KMS-11 (cell line): ENCODE measurements at regions not wholly inside any gene's neighbourhood (a gene's known extent, or its start where the extent isn't known, plus 50 kb on each side); places are given as distances from the start of the nearest gene placed in this dataset.
"Not testable (repeated sequence)": the region's sequence is repeated elsewhere in the genome, so short reads cannot be mapped to it uniquely, and the experiment has no call there.

Source experiments
- H2AFZ ChIP-seq: fragments of 200-600 bp; sonication (generic); 2 replicates; pipeline ENCODE4 v1.6.1; 2016; ENCODE audit warnings: antibody characterized with exemption, mixed run types, low read depth
- H3K27ac ChIP-seq: fragments of 200-600 bp; sonication (generic); 2 replicates; pipeline ENCODE4 v1.6.1; 2016; ENCODE audit warnings: mild to moderate bottlenecking, mixed run types
- H3K27me3 ChIP-seq: fragments of 200-600 bp; sonication (generic); 2 replicates; pipeline ENCODE4 v1.6.1; 2017; ENCODE audit warnings: mild to moderate bottlenecking, low read depth, mixed run types, moderate library complexity; ENCODE audit not compliant: insufficient read depth
- H3K36me3 ChIP-seq: fragments of 200-600 bp; sonication (generic); 2 replicates; pipeline ENCODE4 v1.6.1; 2017; ENCODE audit warnings: mild to moderate bottlenecking, mixed run types; ENCODE audit not compliant: insufficient read depth
- H3K4me1 ChIP-seq: fragments of 200-600 bp; sonication (generic); 2 replicates; pipeline ENCODE4 v1.6.1; 2016; ENCODE audit warnings: mild to moderate bottlenecking, low read depth, mixed run types; ENCODE audit not compliant: poor library complexity, severe bottlenecking
- H3K4me2 ChIP-seq: fragments of 200-600 bp; sonication (generic); 2 replicates; pipeline ENCODE4 v1.7.0; 2016; ENCODE audit warnings: mild to moderate bottlenecking, mixed run types
- H3K4me3 ChIP-seq: fragments of 200-600 bp; sonication (generic); IDR thresholded peaks from 2 replicates; pipeline ENCODE4 v1.6.1; 2017; ENCODE audit warnings: low read depth, low read length, mixed read lengths; ENCODE audit not compliant: insufficient read depth
- H3K79me2 ChIP-seq: fragments of 200-600 bp; sonication (generic); 2 replicates; pipeline ENCODE4 v1.6.1; 2016; ENCODE audit warnings: low read depth, mixed run types; ENCODE audit not compliant: insufficient read depth
- H3K9ac ChIP-seq: fragments of 200-600 bp; sonication (generic); 2 replicates; pipeline ENCODE4 v1.6.1; 2016; ENCODE audit warnings: mild to moderate bottlenecking, mixed run types
- H4K20me1 ChIP-seq: fragments of 200-600 bp; sonication (generic); 2 replicates; pipeline ENCODE4 v1.6.1; 2016; ENCODE audit warnings: mild to moderate bottlenecking, mixed run types; ENCODE audit not compliant: insufficient read depth
- TF ChIP-seq, protein P1 (sequence below): fragments of 200-600 bp; sonication (generic); conservative IDR thresholded peaks from 2 replicates; pipeline ENCODE4 v1.6.1; 2017; ENCODE audit warnings: low read depth, mild to moderate bottlenecking, antibody characterized with exemption, low read length, moderate library complexity, mixed read lengths

DNA sequence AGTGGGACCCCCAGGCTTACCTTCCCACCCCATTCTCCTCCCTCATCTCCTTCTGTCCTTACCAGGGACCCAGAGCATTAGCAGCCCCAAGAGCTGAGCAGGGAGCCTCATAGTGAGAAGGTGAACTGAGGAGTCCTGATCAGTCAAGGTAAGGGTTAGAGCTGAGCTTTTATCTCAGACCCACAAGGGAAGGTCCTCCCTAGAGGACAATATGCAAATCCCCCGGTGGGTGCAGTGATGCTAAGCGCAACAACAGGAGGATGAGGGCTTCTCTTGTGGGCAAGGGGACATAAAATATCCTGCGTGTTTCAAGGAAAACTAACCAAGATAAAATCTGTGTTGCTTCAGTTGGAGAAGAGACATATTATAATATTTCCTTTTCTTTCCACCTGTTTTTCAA, 505.2 kb downstream of the RPIA start:
- H3K4me1 ChIP-seq, H4K20me1 ChIP-seq, H3K36me3 ChIP-seq, H3K27me3 ChIP-seq, H3K79me2 ChIP-seq, H3K27ac ChIP-seq, H3K9ac ChIP-seq, H3K4me2 ChIP-seq, H3K4me3 ChIP-seq, H2AFZ ChIP-seq: not testable (repeated sequence)

DNA sequence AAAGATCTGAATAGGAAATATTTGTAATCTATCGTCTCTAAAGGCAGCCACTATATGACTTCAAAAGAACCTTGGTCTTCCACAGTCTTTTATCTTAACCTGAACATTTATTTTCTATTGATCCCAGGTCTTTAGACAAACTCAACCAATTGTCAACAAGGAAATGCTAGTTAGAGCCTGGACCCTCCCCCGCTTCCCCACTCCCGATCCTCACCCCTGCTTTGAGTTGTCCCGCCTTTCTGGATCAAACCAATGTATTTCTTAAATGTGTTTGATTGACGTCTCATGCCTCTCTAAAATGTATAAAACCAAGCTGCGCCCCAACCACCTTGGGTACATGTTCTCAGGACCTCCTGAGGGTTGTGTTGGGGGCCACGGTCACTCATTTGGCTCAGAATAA, 506.6 kb downstream of the RPIA start:
- not testable (repeated sequence) for H3K4me2 ChIP-seq, H3K9ac ChIP-seq, H3K27ac ChIP-seq, H3K27me3 ChIP-seq, H3K36me3 ChIP-seq, H2AFZ ChIP-seq, H3K79me2 ChIP-seq, H4K20me1 ChIP-seq, H3K4me1 ChIP-seq, H3K4me3 ChIP-seq

DNA sequence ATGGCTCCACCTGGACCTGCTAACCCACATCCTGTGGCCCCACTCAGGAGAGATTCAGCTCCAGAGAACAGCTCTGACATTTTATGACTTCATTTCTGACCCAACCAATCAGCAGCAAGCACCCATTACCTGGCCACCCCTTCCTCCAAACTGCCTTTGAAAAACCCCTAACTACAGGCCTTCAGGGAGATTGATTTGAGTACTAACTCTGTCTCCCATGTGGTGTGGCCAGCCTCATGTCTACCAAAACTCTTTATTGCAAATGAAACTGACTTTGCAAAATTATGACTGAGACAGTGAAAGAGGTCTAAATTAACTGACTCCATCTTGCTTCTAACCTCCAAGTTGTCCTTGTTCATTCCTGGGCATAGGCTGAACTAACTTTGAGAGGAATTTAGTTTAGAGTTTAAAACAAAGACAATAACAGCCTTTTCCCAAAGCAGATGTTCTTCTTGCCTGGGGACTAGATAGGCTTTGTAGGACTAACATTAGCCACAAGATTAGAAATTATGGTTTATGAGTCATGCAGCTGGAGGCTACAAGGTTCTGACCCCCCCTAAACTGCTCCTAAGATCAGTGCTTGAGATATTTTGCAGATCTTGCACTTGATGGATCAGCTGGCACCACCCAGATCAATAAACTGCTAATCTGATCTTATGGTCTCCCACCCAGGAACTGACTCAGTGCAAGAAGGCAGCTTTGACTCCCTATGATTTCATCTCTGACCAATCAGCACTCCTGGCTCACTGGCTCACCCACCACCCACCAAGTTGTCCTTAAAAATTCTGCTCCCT, 508.2 kb downstream of the RPIA start:
- not testable (repeated sequence) for H4K20me1 ChIP-seq, H3K27me3 ChIP-seq, H3K79me2 ChIP-seq

DNA sequence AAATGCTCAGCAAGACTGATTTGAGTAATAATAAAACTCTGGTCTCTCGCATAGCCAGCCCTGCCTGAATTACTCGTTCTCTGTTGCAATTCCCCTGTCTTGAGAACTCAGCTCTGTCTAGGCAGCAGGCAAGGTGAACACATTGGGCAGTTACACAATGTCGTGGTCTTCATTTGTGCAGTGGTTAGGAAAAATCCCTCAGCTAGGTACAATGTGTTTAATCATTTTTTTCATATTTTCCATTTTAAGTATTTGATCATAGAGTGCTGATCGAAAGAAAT, 508.7 kb downstream of the RPIA start:
- H3K27me3 ChIP-seq, H4K20me1 ChIP-seq, H3K27ac ChIP-seq, H2AFZ ChIP-seq, H3K79me2 ChIP-seq, H3K4me1 ChIP-seq, H3K9ac ChIP-seq, H3K4me2 ChIP-seq, H3K4me3 ChIP-seq, H3K36me3 ChIP-seq: not testable (repeated sequence)

More for the DNA sequence above, 508.2 kb downstream of the RPIA start:
- not testable (repeated sequence) for H3K36me3 ChIP-seq, H3K27ac ChIP-seq, H3K4me2 ChIP-seq, H3K4me3 ChIP-seq, H2AFZ ChIP-seq, H3K4me1 ChIP-seq, H3K9ac ChIP-seq

DNA sequence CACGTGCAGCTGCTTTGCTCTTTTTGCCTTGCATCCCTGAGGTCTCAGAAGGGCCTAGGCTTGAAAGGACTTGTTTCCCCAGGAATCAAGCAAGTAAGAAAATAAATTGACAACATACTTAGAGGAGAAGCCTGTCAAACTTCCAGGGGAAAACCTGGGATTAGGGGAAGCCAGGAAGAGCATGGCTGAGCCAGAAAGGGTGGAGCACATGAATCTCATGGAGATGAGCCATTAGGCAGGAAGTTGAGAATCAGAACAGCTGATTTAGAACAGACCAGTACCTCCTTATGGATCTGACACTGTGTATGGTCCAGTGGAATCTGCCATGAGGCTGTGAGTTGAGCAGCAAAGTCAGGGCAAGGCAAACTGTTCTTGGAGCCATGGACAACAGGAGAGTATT, 511.0 kb downstream of the RPIA start:
- not testable (repeated sequence) for H3K79me2 ChIP-seq, H3K36me3 ChIP-seq, H3K27me3 ChIP-seq, H3K9ac ChIP-seq, H3K4me1 ChIP-seq, H3K27ac ChIP-seq, H2AFZ ChIP-seq, H3K4me2 ChIP-seq, H3K4me3 ChIP-seq, H4K20me1 ChIP-seq

DNA sequence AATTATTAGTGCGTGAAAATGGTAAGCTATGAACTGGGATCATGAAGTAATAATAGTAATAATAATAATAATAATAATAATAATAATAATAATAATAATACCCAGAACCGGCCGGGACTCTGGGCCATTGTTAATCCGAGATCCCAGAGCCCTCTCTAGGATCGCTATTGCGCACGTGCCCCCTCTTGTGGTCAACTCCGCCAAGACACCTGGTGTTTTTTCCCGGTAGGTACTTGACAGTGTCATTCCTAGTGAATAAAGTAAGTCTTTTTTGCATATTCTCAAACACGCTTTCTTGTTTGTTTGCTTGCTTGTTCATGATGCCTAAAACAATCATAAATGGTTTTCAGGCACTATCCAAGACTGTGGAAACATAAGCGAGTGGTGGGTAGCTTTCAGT, 513.7 kb downstream of the RPIA start:
- H3K9ac ChIP-seq, H3K79me2 ChIP-seq: not testable (repeated sequence)
- TF ChIP-seq, protein P1, sequence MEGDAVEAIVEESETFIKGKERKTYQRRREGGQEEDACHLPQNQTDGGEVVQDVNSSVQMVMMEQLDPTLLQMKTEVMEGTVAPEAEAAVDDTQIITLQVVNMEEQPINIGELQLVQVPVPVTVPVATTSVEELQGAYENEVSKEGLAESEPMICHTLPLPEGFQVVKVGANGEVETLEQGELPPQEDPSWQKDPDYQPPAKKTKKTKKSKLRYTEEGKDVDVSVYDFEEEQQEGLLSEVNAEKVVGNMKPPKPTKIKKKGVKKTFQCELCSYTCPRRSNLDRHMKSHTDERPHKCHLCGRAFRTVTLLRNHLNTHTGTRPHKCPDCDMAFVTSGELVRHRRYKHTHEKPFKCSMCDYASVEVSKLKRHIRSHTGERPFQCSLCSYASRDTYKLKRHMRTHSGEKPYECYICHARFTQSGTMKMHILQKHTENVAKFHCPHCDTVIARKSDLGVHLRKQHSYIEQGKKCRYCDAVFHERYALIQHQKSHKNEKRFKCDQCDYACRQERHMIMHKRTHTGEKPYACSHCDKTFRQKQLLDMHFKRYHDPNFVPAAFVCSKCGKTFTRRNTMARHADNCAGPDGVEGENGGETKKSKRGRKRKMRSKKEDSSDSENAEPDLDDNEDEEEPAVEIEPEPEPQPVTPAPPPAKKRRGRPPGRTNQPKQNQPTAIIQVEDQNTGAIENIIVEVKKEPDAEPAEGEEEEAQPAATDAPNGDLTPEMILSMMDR: 0 out of 2 replicates have a peak, but pooled peaks have one; percentile 16

DNA sequence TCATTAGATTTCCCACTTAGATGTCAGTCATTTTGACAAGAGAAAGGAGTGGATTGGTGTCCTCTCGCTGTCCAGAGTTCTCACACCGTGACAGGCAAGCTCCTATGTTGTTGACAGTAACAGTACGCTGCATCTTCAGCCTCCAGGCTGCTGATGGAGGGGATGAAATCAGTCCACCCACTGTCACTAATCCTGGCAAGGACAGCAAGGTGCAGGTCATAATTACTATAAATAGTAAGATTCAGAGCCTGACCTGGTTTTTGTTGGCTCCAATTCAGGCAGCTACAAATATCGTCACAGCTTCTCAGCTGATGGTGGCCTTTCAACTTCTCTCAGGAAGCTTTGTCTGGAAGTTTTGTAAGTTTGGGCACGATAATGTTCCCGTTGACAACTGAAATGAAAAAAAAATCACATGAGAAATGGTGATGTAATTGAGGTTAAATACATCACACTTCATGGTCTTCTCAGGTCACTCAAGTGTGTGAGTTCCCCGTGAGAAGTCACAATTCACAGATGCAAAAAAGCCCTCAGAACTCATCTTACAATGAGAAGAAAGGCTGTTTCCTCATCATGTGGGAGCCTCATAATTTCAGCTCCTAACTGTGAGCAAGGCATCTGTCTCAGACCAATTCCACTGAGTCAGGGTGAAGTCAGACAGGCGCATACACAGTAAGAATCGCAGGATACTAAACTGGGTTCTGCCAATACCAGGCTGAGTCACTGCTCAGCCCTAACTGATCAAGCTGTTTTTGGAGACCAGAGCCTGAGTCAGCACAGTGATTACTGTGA, 516.9 kb downstream of the RPIA start:
- not testable (repeated sequence) for H2AFZ ChIP-seq, H3K4me3 ChIP-seq, H3K4me1 ChIP-seq, H3K36me3 ChIP-seq, H4K20me1 ChIP-seq, H3K79me2 ChIP-seq, H3K4me2 ChIP-seq, H3K27ac ChIP-seq, H3K27me3 ChIP-seq, H3K9ac ChIP-seq

More for the DNA sequence above, 513.7 kb downstream of the RPIA start:
- H3K4me1 ChIP-seq, H4K20me1 ChIP-seq, H3K36me3 ChIP-seq, H3K4me3 ChIP-seq, H2AFZ ChIP-seq, H3K27ac ChIP-seq, H3K4me2 ChIP-seq, H3K27me3 ChIP-seq: not testable (repeated sequence)

DNA sequence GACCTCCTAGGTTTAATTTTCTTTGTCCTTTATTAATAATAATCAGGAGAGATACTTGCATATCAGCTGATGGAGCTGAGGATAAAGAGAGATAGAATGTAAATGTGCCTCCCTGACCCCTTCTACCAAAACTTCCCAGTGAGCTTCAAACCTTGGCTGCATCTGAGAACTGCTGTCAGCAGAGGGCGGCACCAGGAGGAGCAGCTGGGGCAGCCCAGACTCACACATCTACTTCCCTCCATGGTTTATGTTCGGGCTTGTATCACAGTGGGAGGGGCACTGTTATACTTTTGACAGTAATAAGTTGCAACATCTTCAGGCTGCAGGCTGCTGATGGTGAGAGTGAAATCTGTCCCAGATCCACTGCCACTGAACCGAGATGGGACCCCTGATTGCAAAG, 521.7 kb downstream of the RPIA start:
- not testable (repeated sequence) for H3K27me3 ChIP-seq, H3K27ac ChIP-seq, H3K9ac ChIP-seq, H2AFZ ChIP-seq, H4K20me1 ChIP-seq, H3K79me2 ChIP-seq, H3K4me1 ChIP-seq, H3K4me3 ChIP-seq, H3K36me3 ChIP-seq, H3K4me2 ChIP-seq

DNA sequence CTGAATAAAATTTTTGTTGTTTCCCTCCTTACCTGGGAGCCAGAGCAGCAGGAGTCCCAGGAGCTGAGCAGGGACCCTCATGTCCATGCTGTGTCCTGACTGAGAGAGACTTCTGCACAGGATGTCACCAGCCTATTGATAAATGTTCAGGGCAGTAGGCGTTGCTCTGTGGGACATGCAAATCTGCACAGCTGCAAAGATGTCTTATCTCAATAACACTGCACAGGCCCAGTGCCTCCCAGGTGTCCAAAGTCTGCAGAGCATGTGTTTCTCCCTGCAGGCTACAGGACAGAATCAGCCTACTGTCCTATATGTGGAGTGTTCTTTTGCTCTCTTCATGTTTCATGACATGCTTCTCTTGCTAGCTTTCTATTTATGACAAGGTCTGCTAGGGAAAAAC, 522.3 kb downstream of the RPIA start:
- H3K4me2 ChIP-seq, H2AFZ ChIP-seq, H4K20me1 ChIP-seq, H3K4me1 ChIP-seq, H3K27ac ChIP-seq, H3K36me3 ChIP-seq, H3K4me3 ChIP-seq, H3K27me3 ChIP-seq, H3K79me2 ChIP-seq, H3K9ac ChIP-seq: not testable (repeated sequence)
